ENCODE measurements at regions not wholly inside any gene's neighbourhood (a gene's known extent, or its start where the extent isn't known, plus 50 kb on each side); places are given as distances from the start of the nearest gene placed in this dataset.

DNA sequence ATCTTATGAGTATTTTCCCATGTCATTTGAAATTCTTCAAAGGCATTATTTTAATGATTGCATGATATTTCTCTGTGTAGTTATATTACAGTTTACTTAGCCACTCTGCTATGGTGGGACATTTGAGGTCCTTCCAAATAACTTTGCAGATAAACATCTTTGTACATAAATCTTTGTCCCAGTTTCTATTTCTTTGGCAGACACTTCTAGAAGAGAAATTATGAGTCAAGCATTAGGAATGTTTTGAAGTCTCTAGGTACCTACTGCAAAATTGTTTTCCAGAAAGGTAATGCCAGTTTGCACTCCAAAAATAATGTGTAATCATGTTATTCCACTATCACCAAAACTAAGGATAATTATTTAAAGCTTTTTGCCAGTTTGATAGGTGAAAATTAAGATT lies 149.7 kb downstream of the EN1 start:
- no peak for DNase-seq

GRCh38 chr2:118696786-118697465 lies 150.5 kb downstream of the EN1 start:
- DNase-seq: no peak

GRCh38 chr2:118693287-118693822 lies 154.1 kb downstream of the EN1 start:
- DNase-seq: no peak

GRCh38 chr2:118689874-118690273 lies 157.6 kb downstream of the EN1 start:
- DNase-seq: no peak

- DNase-seq: no peak
These were observed 158.0 kb downstream of the EN1 start for GRCh38 chr2:118689456-118689855.

GRCh38 chr2:118689033-118689432 lies 158.4 kb downstream of the EN1 start:
- no peak for DNase-seq

GRCh38 chr2:118687698-118688097 lies 159.8 kb downstream of the EN1 start:
- no peak for DNase-seq

DNA sequence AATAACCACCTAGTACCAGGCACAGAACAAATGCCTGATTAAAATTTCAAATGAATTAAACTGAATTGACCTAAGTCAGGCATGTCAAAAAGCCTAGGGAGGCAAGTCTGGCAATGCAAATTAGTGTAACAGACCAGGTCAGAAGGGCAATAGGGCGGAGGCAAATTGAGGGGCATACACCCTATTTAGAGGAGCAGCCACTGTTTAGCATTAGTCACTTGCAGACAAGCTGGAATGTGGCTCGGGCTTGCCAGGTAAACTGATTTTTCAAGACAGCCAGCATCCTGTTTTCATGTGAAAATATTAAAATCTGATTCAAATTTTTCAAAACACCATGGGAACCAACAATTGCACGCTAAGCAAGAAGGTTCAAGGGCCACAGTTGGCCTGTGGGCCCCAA lies 160.3 kb downstream of the EN1 start:
- DNase-seq: no peak

DNA sequence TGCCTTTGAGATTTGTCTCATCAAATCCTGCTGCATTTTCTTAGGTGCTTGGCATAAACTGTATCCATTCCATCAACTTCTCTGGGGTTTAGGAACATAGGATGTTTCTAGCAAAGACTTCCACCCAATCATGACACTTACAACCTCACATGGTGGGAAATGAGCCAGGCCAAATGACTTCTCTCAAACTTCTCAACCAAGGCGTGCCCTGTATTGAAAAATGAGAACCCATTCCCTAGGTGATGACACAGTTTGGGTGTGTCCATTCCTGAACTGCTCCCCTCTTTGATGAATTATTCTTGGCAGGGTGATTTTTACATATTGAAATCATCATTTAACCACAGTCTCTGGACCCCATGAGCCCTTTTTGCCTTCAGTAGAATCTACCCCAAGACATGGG lies 161.1 kb downstream of the EN1 start:
- no peak for DNase-seq

DNA sequence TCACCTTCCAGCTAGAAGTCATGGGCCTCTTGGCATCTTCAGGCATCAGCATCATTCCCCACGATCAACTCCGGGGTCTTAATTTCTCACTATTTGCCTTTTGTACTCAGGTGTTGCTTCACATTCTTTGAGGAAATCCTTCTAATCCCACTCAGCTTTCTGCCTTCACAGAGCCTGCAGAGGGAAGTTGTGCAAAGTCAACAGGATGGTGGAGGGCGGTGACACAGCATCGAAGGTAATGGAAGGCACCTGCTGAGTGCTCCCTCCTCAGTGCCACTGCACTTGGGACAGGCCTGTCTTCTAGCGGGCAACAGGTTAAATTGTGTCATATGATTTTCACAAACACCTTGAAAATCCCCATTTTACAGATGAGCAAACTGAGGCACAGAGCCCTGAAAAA lies 164.0 kb downstream of the EN1 start:
- no peak for DNase-seq

DNA sequence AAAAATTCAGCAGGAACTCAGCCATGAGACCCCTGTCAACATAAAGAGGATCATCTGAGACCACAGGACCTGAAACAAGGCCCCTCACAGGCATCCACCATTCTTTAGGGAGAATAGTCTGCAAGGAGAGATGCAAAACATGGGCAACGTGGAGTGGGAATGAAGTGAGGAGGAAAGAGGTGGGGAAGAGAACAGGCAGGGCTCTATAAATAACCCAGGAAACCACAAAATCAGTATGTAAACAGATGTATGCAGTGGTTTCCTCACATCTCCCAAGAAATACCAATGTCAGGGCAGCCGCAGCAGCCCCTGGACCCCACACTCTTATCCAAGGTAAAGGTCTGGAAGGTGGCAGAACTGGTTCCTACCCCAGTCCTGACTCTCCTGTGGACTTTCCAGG lies 168.5 kb downstream of the EN1 start:
- DNase-seq: no peak

DNA sequence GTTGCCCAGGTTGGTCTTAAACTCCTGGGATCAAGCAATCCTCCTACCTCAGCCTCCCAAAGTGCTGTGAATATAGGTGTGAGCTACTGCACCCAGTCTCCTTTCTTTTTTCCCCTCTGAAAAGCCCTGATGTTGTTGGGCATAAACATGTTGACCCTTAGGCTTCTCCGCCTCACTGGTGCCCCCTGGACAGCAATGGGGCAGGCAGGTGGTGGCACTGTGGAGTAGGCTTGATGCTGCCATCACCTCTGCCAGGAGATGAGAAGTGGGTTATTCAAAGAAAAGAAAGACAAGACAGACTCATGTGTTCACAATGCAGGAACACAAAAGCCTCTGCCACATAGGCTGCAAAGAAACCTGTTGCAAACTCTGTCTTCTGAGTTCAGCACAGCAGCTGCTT lies 169.9 kb downstream of the EN1 start:
- DNase-seq: no peak

DNA sequence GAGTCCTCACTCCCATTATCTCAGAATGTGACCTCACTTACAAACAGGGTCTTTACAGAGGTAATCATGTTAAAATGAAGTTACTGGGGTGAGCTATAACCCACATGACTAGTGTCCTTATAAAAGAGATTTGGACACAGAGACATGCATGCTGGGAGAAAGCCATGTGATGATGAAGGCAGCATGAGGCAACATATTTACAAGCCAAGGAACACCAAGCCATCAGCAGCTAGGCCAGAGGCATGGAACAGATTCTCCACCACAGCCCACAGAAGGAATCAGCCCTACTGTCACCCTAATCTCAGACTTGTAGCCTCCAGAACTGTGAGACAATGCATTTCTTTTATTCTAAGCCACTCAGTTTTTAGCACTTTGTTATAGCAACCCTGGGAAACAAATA lies 171.9 kb downstream of the EN1 start:
- no peak for DNase-seq

DNA sequence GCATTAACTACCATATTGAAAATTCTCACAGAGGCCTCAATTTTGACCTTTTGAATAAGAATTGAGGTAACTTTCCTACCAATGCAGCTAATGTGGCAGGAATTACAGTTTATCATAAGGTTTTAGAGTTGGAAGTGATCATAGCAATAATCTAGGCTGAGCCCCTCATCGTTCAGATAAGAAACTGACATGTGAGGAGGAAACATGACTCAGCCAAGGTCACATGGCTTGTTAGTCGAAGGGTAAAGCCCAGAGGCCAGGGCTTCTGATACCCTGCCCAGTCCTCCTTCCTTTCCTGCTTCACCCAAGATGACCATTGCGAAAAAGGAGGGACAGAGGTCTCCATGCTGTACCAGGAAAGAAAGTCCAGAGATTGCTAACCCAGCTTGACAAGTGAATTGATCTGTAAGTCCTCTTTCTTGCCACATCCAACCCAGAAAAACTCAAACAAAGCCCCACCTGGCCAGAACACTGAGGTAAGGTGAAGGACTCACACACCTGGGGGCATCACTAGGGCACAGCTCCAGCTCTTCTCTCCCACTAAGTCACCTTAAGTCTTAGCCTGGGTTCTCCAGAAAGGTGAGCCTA lies 174.8 kb downstream of the EN1 start:
- DNase-seq: no peak

- DNase-seq: no peak
These were observed 175.6 kb downstream of the EN1 start for GRCh38 chr2:118671701-118672454.

DNA sequence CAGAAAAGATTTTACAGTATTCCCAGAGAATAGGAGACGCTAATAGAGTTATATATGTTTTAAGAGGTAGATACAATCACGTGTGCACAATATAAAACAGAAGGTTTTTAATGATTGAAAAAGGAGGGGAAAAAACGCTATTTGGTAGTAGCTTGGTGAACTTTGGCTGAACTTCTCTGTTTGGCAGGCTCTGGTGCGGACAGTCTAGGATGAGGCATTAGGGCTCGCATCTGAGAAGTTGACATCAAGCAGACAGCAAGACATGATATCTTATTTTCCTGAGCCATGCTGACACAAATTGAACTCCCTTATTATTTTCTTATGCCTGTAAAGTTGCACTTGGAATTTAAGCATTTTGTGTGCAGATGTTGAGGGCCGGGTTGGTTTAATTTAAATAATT lies 176.6 kb downstream of the EN1 start:
- no peak for DNase-seq

GRCh38 chr2:118670276-118670675 lies 177.2 kb downstream of the EN1 start:
- DNase-seq: no peak

DNA sequence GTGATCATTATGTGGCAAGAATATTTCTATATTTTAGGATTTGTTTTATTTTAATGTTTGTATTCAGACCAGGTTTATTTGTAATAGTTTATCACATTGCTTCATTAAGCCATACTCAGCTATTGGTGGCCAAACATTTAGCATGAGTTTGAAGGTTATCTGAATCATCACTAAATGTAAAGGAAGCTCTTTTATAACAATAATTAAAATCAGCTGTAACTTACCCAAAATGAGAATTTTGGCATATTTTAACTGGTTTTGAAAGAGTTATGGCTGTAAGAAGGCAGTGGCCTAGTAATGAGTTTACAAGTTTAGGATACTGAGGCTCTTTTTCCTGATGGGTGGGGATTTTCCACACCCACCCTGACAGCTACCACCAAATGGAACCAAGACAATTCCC lies 177.8 kb downstream of the EN1 start:
- no peak for DNase-seq

- DNase-seq: no peak
These were observed 178.7 kb downstream of the EN1 start for GRCh38 chr2:118668431-118669424.

- no peak for DNase-seq
These were observed 179.5 kb downstream of the EN1 start for GRCh38 chr2:118667964-118668363.

GRCh38 chr2:118667348-118667747 lies 180.1 kb downstream of the EN1 start:
- DNase-seq: no peak

DNA sequence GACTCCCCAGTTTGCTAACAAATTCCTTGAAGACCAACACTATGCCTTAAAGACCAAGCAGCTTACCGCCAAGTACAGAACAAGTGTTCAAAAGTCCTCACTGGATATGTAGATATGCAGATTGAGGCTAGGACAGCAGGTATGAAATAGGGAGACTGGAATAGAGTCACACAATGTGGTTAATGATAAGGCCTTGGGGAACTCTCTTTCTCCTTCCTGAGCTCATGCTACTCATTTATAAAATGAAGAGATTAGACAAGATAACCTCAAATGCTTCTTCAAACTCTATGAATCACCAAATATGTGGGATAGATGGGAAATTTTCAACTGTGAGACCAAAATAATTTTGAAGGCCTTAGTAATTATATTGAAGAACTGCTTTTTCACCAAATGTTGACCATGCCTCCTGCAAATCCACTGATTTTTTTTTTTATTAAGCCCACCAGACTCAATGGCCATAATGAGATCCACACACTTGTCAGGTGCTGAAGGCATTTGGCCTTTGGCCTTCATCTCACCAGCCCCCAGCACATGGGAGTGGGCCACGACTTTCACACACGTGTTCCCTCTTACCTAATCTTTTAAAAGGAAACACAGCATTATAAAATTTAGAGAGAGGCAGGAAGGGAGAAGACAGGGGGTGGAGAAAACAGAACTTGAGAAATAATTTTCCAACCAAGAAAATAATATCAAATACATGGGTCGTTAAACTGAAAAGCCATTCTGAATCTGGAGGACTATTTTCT lies 181.5 kb downstream of the EN1 start:
- DNase-seq: no peak

All from NCI-H510A treated with DMSO at 0.1 percent for 48 hours (cell line).